ENCODE measurements at regions not wholly inside any gene's neighbourhood (a gene's known extent, or its start where the extent isn't known, plus 50 kb on each side); places are given as distances from the start of the nearest gene placed in this dataset.

- no peak for TF ChIP-seq CTCF (IDR thresholded peaks at IDR 0.05)
- Mint-ChIP-seq H3K36me3 (ENCODE audit: unreplicated experiment) (no peaks in the 10 kb centered on the region), H3K9me3 (ENCODE audit: unreplicated experiment) (peaks cover 66% of the 10 kb centered on the region), H3K4me1 (ENCODE audit: unreplicated experiment) (no peaks in the 10 kb centered on the region), H3K4me3 (ENCODE audit: unreplicated experiment) (no peak overlapping the region), H3K27me3 (ENCODE audit: unreplicated experiment) (no peaks in the 10 kb centered on the region), H3K27ac (ENCODE audit: unreplicated experiment) (no peak overlapping the region)
- DNase-seq (ENCODE audit: extremely low spot score, unreplicated experiment), result no peak
Measured at GRCh38 chr7:153276394-153276793, 516.8 kb downstream of the ACTR3B start.

DNA sequence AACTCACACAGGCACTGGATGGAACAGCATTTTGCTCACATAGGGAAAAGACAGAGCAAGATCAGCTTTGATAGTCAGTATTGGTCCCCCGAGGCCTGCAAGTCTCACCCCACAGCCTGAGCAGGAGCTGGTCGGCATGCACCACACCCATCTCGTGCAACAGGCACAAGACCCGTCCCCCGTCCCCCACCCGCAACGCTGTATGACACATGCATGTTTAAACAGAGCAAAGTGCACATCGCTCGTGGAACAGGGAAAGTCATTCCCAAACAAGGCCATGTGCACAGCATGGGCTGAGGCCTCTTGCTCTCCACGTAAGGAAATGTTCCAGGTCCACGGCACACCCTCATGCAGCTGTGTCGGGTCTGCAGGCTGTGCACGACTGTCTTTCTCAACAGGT is 527.2 kb downstream of the ACTR3B start:
- Mint-ChIP-seq H3K4me3 (ENCODE audit: unreplicated experiment) (no peak overlapping the region), H3K27me3 (ENCODE audit: unreplicated experiment) (no peaks in the 10 kb centered on the region), H3K27ac (ENCODE audit: unreplicated experiment) (no peak overlapping the region), H3K36me3 (ENCODE audit: unreplicated experiment) (no peaks in the 10 kb centered on the region), H3K4me1 (ENCODE audit: unreplicated experiment) (no peaks in the 10 kb centered on the region), H3K9me3 (ENCODE audit: unreplicated experiment) (peaks cover 60% of the 10 kb centered on the region)
- no peak for DNase-seq (ENCODE audit: extremely low spot score, unreplicated experiment)
- TF ChIP-seq CTCF (IDR thresholded peaks at IDR 0.05), result no peak

DNA sequence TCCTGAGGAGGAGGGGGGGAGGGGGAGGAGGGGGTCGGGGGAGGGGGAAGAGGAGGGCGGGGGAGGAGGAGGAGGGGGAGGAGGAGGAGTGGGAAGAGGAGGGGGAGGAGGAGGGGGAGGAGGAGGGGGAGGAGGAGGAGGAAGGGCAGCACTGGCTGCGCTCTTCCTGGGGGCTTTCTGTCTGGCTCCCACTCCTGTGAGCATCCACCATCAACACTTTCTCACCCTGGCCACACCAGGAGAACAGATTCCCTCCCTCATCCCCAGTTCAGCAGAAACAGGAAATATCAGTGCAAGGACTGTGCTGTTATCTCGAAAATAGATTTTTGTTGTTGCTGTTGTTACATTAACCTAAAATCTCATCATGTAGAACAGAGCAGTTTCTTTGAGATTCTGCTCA is 530.5 kb downstream of the ACTR3B start:
- Mint-ChIP-seq H3K4me3 (ENCODE audit: unreplicated experiment) (no peak overlapping the region), H3K36me3 (ENCODE audit: unreplicated experiment) (no peaks in the 10 kb centered on the region), H3K4me1 (ENCODE audit: unreplicated experiment) (no peaks in the 10 kb centered on the region), H3K27me3 (ENCODE audit: unreplicated experiment) (no peaks in the 10 kb centered on the region), H3K27ac (ENCODE audit: unreplicated experiment) (no peak overlapping the region), H3K9me3 (ENCODE audit: unreplicated experiment) (peaks cover 73% of the 10 kb centered on the region)
- no peak for DNase-seq (ENCODE audit: extremely low spot score, unreplicated experiment)
- no peak for TF ChIP-seq CTCF (IDR thresholded peaks at IDR 0.05)

- Mint-ChIP-seq H3K4me3 (ENCODE audit: unreplicated experiment) (no peak overlapping the region), H3K27me3 (ENCODE audit: unreplicated experiment) (no peaks in the 10 kb centered on the region), H3K36me3 (ENCODE audit: unreplicated experiment) (no peaks in the 10 kb centered on the region), H3K27ac (ENCODE audit: unreplicated experiment) (no peak overlapping the region), H3K9me3 (ENCODE audit: unreplicated experiment) (peaks cover 73% of the 10 kb centered on the region), H3K4me1 (ENCODE audit: unreplicated experiment) (no peaks in the 10 kb centered on the region)
- no peak for DNase-seq (ENCODE audit: extremely low spot score, unreplicated experiment)
- no peak for TF ChIP-seq CTCF (IDR thresholded peaks at IDR 0.05)
Measured at GRCh38 chr7:153297141-153297540, 537.6 kb downstream of the ACTR3B start.

DNA sequence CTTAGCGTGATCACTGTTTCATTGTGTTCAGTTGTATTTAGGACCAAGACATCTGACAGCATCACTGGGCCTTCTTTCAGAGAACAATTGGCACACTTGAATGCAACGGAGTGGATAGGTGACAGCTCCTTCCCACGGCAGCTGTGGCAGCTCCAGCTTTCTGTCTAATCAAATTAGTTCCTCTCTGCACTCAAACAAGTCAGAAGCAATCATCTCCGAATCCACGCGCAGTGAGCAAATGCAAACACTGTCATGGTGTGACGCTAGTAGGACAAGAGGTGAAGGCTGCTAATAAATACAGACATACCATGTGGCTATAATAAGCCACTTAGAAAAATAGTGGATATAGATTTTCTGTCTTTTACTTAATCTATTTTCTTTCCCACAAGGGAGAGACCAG is 542.4 kb downstream of the ACTR3B start:
- no peak overlapping the region for H3K27ac Mint-ChIP-seq (ENCODE audit: unreplicated experiment)
- no peaks in the 10 kb centered on the region for H3K27me3 Mint-ChIP-seq (ENCODE audit: unreplicated experiment)
- DNase-seq (ENCODE audit: extremely low spot score, unreplicated experiment), result no peak
- no peaks in the 10 kb centered on the region for H3K4me1 Mint-ChIP-seq (ENCODE audit: unreplicated experiment)
- no peak overlapping the region for H3K4me3 Mint-ChIP-seq (ENCODE audit: unreplicated experiment)
- H3K36me3 Mint-ChIP-seq (ENCODE audit: unreplicated experiment), result peaks cover 1% of the 10 kb centered on the region
- TF ChIP-seq CTCF (IDR thresholded peaks at IDR 0.05), result no peak
- peaks cover 55% of the 10 kb centered on the region for H3K9me3 Mint-ChIP-seq (ENCODE audit: unreplicated experiment)

Measured in osteocyte (in vitro differentiated cells).